ENCODE measurements at regions not wholly inside any gene's neighbourhood (a gene's known extent, or its start where the extent isn't known, plus 50 kb on each side); places are given as distances from the start of the nearest gene placed in this dataset.

- TF ChIP-seq CTCF (IDR thresholded peaks at IDR 0.05) (no peak), POLR2A (IDR thresholded peaks at IDR 0.05) (no peak), EP300 (IDR thresholded peaks at IDR 0.05) (no peak), POLR2AphosphoS5 (IDR thresholded peaks at IDR 0.05) (no peak)
Observed at GRCh38 chr4:144338834-144339233, 198.3 kb upstream of the GYPA start.
